Spinal cord (tissue), 9 donors: ENCODE measurements at regions not wholly inside any gene's neighbourhood (a gene's known extent, or its start where the extent isn't known, plus 50 kb on each side); places are given as distances from the start of the nearest gene placed in this dataset.

Experiments used
- DNase-seq, 6 donors: peaks; one replicate each; pipeline versions ENCODE4 v3.0.0 to v3.0.0-alpha.2; 2013 to 2015; ENCODE audit warnings: low spot score in 6 of 6, low read depth in 4 of 6
- H3K27ac ChIP-seq: one replicate; pipeline ENCODE4 v1.5.1; 2013; ENCODE audit warnings: low read depth, low read length, control low read depth
- H3K27me3 ChIP-seq: one replicate; pipeline ENCODE4 v1.6.1; 2013; ENCODE audit warnings: low read length; ENCODE audit not compliant: control insufficient read depth, insufficient read depth
- H3K36me3 ChIP-seq: one replicate; pipeline ENCODE4 v1.6.1; 2013; ENCODE audit warnings: low read length; ENCODE audit not compliant: control insufficient read depth, insufficient read depth
- H3K4me1 ChIP-seq: one replicate; pipeline ENCODE4 v1.6.1; 2013; ENCODE audit warnings: low read length; ENCODE audit not compliant: control insufficient read depth, insufficient read depth
- H3K4me3 ChIP-seq: one replicate; pipeline ENCODE4 v1.5.1; 2013; ENCODE audit warnings: low read depth, low read length, control low read depth
- H3K9me3 ChIP-seq: one replicate; pipeline ENCODE4 v1.6.1; 2013; ENCODE audit warnings: low read length; ENCODE audit not compliant: control insufficient read depth, insufficient read depth
- WGBS: methylation state at CpG from one replicate; pipeline ENCODE4 v1.1.5; 2013; ENCODE audit warnings: missing lambda C conversion rate; ENCODE audit not compliant: insufficient coverage; 5-methylcytosine and 5-hydroxymethylcytosine counted together
- donor health status: healthy.

DNA sequence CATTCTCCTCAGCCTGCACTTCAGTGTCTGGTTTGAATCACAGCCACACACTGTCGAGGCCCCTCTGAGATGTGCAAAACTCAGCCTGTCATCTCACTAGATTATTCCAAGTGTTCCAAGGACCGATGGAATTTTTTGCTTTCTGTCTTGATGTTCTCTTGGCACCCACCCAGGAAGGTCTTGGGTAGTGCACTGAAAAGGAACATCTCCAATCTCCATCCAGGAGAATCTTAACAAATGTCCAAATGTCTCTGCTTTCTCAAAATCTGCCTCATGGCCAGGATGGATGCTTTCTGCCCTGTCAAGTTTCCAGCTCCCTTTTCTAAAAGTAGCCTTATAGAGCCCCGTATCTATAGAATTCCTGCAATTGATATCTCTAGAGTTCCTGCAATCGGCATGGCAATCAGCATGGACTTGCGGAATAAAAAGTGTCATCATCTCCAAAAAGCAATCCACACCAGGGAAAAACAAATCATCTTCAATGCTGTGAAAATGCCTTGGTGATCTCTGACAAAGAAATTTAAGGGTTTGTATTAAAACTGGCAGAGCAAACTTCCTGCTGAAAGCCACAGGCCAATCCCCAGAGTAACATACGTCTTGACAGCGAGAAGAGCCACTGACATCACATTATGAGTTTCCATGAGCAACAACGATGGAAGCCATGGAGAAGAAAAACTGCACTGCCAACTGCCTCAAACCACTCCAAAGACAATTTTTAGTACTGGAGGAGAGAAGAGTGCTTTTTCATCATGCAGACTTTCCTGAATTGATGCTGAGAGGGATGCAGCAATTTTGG lies 215.3 kb upstream of the FAM9B start:
- H3K9me3 ChIP-seq = peaks cover 4% of the 10 kb centered on the region
- H3K36me3 ChIP-seq = no peaks in the 10 kb centered on the region
- no peak overlapping the region for H3K4me3 ChIP-seq
- H3K27ac ChIP-seq = no peak overlapping the region
- DNase-seq = no peak
- no peaks in the 10 kb centered on the region for H3K4me1 ChIP-seq
- no peaks in the 10 kb centered on the region for H3K27me3 ChIP-seq
- 85% methylated on average over 7 of the region's 8 CpGs for WGBS

DNA sequence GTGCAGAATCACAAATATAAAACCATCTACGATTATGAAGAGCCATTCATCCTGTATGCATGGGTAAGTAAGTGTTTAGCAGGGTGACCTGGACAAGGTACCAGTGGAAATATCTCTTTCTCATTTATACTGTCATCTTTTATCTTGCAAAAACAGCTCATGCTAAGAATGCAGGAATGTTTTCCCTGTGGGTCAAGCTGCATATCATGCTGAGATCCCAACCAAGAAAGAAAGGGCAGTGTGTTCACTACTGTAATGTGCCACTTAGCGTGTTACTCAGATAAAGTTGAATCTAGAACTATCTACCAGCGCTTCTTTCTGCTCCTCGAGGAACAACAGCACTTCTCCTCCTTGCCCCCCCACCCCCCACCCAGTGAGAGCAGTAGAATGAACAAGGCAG lies 212.7 kb upstream of the TBL1X start:
- no peaks in the 10 kb centered on the region for H3K27me3 ChIP-seq
- H3K27ac ChIP-seq = no peak overlapping the region
- H3K36me3 ChIP-seq = no peaks in the 10 kb centered on the region
- WGBS = no CpG with 5 or more reads among the region's 4 CpGs
- H3K9me3 ChIP-seq = peaks cover 4% of the 10 kb centered on the region
- no peak overlapping the region for H3K4me3 ChIP-seq
- DNase-seq = no peak
- no peaks in the 10 kb centered on the region for H3K4me1 ChIP-seq

DNA sequence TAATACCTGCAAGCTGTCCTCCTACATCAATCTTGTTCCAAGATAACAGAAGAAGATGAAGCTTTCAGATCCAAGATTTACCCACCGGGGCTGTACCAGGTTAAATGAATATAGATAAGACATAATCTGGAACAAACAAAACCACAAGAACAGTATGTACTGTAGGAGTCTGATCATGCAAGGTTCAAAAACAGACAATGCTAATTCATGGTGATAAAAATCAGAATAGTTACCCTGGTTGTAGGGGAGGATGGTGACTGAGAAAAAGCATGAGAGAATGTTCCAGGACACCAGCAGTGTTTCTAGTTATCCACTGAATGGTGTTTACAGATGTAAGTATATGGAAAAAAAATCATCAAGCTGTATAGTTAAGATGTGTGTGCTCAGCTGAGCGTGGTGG lies 211.6 kb upstream of the TBL1X start:
- Histone ChIP-seq H3K9me3 (peaks cover 4% of the 10 kb centered on the region), H3K4me3 (no peak overlapping the region), H3K36me3 (no peaks in the 10 kb centered on the region), H3K27me3 (no peaks in the 10 kb centered on the region), H3K27ac (no peak overlapping the region), H3K4me1 (no peaks in the 10 kb centered on the region)
- 75% methylated on average over 1 of the region's 2 CpGs for WGBS
- DNase-seq = no peak

DNA sequence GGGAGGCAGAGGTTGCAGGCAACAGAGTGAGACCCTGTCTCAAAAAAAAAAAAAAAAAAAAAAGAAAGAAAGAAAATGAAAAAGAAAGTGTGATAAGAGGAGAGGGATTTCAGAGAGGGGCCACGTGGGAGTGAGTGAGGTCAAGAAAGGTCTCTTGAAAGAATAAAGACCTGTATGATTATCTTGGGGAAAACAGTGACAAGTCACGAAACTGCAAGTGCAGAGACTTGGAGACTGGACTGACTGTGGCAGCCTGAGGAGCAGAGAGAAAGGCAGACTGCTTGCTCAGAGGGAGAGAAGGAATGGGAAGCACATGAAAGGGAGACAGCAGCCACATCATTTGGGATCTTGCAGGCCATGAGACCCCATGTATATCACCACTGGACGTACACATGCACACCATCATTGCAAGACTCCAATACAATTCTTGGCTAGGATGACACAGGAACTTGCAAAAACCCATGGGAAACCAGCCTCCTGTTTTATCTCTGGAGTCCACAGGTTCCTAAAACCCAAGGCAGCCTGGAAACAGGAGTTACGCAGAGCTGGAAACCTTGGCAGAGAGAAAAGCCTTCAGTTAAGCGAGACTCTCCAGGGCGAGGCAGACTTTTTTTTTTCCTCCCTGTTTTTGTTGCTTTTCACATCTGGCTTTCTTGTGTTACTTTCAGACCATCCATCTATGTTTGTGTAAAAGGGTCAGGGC lies 207.0 kb upstream of the TBL1X start:
- 70% methylated on average over 4 of the region's 6 CpGs for WGBS
- H3K27ac ChIP-seq = no peak overlapping the region
- no peak for DNase-seq
- H3K4me3 ChIP-seq = no peak overlapping the region
- no peaks in the 10 kb centered on the region for H3K27me3 ChIP-seq
- H3K36me3 ChIP-seq = no peaks in the 10 kb centered on the region
- H3K4me1 ChIP-seq = no peaks in the 10 kb centered on the region
- H3K9me3 ChIP-seq = no peaks in the 10 kb centered on the region

DNA sequence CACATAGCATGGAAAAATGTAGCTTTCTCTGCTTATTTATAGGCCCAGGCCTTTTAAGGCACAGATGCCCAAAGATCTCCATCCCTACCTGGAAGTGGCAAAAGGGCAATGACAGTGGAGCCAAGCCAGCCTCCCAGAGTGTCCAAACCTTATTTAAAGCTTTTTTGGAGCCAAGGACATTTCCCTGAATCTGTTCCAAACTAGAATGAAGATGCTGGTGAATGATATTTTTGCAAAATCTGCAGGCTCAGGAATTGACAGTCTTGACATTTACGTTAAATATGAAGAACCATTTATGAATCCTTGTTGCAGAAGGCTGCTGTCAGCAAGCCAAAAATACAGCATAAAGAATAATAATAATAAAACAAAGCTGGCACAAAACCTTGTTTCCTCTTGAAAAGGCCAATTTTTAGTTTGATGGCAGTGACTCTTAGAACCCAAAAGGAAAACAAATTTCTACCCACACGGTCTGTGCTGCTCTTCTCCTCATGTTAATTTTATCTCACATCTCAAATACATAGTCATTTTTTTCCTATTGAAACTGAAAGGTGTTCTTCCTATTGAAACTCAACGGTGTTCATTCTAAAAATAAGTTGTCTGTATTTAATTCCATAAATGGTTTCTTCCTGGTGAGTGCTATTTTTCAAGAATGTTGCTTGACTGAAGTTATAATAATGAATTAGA lies 206.3 kb upstream of the TBL1X start:
- no peak for DNase-seq

DNA sequence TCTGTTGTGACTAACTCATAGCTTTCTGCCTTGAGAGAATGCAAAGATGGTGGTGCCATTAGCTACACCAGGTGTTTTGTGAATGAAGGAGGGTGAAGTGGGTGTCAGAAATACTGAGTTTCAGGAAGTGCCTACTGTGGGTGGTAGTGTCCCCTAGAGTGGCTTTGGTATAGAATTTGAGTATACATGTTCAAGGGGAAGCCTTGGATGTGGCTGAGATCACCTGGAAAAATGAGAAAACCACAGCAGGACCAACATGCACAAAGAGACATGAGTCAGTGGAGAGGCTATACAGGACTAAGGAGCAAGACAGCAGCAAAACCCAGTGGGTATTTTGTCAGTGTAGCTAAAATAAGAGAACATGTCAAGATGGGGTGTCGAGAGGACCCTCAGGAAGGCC lies 204.3 kb upstream of the TBL1X start:
- Histone ChIP-seq H3K27ac (no peak overlapping the region), H3K27me3 (no peaks in the 10 kb centered on the region), H3K36me3 (no peaks in the 10 kb centered on the region), H3K4me3 (no peak overlapping the region), H3K9me3 (no peaks in the 10 kb centered on the region), H3K4me1 (no peaks in the 10 kb centered on the region)
- DNase-seq = no peak
- WGBS = 72% methylated on average over 1 of the region's 1 CpG

More for the DNA sequence above, 206.3 kb upstream of the TBL1X start:
- Histone ChIP-seq H3K27me3 (no peaks in the 10 kb centered on the region), H3K4me1 (no peaks in the 10 kb centered on the region), H3K9me3 (no peaks in the 10 kb centered on the region), H3K36me3 (no peaks in the 10 kb centered on the region), H3K27ac (no peak overlapping the region), H3K4me3 (no peak overlapping the region)
- no CpG with 5 or more reads among the region's 3 CpGs for WGBS

DNA sequence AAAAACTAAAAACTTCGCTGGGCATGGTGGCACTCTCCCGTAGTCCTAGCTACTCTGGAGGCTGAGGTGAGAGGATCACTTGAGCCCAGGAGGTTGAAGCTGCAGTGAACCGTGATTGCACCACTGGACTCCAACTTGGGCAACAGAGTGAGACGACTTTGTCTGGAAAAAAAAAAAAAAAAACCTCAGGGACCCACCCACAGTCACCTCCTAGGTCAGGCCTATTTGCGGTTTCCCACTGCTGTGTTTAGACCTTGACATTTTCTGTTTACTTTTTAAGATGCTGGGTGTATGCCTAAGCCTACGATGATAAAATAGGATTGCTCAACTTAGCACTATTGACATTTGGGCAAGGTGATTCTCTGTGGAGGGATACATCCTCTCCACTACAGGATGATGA lies 197.4 kb upstream of the TBL1X start:
- H3K9me3 ChIP-seq = no peaks in the 10 kb centered on the region
- no peak for DNase-seq
- H3K4me1 ChIP-seq = no peaks in the 10 kb centered on the region
- no CpG with 5 or more reads among the region's 6 CpGs for WGBS
- H3K36me3 ChIP-seq = no peaks in the 10 kb centered on the region
- H3K27ac ChIP-seq = no peak overlapping the region
- no peaks in the 10 kb centered on the region for H3K27me3 ChIP-seq
- no peak overlapping the region for H3K4me3 ChIP-seq

DNA sequence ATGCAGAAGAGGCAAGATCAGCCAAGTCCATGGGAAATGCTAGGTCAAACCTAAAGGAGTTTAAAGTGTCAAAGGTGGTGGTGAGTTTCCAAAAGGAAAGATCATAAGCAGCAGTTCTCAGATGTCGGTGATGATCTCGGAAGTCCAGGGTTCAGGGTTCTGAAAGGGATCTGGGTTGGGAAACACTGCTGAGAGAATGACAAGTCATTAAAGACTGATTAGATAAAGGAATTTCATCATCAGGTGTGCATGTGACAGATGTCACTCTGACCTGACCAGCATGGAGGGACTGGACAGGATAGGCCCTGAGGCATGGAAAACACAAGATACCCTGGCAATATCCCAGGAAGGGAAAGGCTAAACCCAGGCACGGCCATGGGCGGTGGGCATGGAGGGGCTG lies 195.7 kb upstream of the TBL1X start:
- Histone ChIP-seq H3K36me3 (no peaks in the 10 kb centered on the region), H3K4me3 (no peak overlapping the region), H3K27me3 (no peaks in the 10 kb centered on the region), H3K27ac (no peak overlapping the region), H3K4me1 (no peaks in the 10 kb centered on the region), H3K9me3 (no peaks in the 10 kb centered on the region)
- DNase-seq = no peak
- 100% methylated on average over 3 of the region's 4 CpGs for WGBS

DNA sequence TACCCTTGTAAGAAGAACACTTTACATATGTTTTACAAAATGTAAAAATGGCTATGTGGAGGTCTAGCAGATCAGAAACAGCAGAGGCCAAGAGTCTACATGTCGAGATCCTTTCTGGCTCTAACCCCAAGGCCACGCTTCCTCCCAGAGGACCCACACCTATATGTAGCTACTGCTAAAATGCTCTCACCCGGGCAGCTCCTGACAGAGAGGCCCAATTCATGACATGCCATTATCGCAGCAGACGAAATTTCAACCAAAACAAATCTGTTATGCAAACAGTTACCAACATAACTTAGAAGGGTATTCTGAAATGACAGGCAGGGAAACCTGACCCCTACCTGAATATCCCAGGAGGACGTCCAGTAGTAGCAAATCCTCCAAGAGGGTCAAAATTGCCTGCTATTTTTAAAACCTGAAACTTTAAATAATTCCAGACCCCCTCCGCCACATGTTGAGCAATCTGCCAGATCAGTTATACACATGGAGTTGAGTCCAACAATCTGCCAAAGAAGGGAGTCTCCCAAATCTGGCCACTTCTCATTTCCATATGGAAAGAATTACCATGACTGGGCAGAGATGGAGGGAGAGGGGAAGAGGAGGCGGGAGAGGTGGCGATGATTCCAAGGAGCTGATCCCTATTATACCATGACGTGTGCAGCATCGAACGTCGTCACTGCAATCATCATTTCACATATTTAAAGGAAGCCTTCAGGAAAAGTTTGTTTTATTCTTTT lies 192.9 kb upstream of the TBL1X start:
- Histone ChIP-seq H3K4me3 (no peak overlapping the region), H3K27me3 (no peaks in the 10 kb centered on the region), H3K27ac (no peak overlapping the region), H3K4me1 (no peaks in the 10 kb centered on the region), H3K36me3 (no peaks in the 10 kb centered on the region), H3K9me3 (no peaks in the 10 kb centered on the region)
- WGBS = 91% methylated on average over 4 of the region's 13 CpGs
- peak in 1 of 6 donors; percentile 73 for DNase-seq
